HEK293 (cell line): ENCODE measurements at regions not wholly inside any gene's neighbourhood (a gene's known extent, or its start where the extent isn't known, plus 50 kb on each side); places are given as distances from the start of the nearest gene placed in this dataset.
"Not testable (repeated sequence)": the region's sequence is repeated elsewhere in the genome, so short reads cannot be mapped to it uniquely, and the experiment has no call there.

ENCODE experiments used
- CTCF ChIP-seq: fragments of 450-650 bp; formaldehyde crosslinking; IDR thresholded peaks from 2 replicates; pipeline ENCODE4 v1.5.1; 2016; ENCODE audit warnings: missing biosample characterization, missing genetic modification characterization
- REST ChIP-seq: fragments of 450-650 bp; formaldehyde crosslinking; IDR thresholded peaks from 2 replicates; pipeline ENCODE4 v1.5.1; 2016; ENCODE audit warnings: missing biosample characterization, missing genetic modification characterization
- TCF7L2 ChIP-seq: IDR thresholded peaks from 2 replicates; pipeline ENCODE4 v1.6.1; 2011; ENCODE audit warnings: low read depth, mild to moderate bottlenecking, inconsistent platforms, low read length, moderate library complexity, borderline replicate concordance
- YY1 ChIP-seq: fragments of 450-650 bp; formaldehyde crosslinking; IDR thresholded peaks from 2 replicates; pipeline ENCODE4 v1.5.1; 2018; ENCODE audit warnings: missing biosample characterization, missing genetic modification characterization
- ZNF558 ChIP-seq: fragments of 450-650 bp; formaldehyde crosslinking; IDR thresholded peaks from 2 replicates; pipeline ENCODE4 v1.5.1; 2016; ENCODE audit warnings: missing biosample characterization, missing genetic modification characterization
- ZNF610 ChIP-seq: fragments of 450-650 bp; formaldehyde crosslinking; IDR thresholded peaks from 2 replicates; pipeline ENCODE4 v1.5.1; 2016; ENCODE audit warnings: missing biosample characterization, missing genetic modification characterization, borderline replicate concordance
- ZNF785 ChIP-seq: fragments of 450-650 bp; formaldehyde crosslinking; IDR thresholded peaks from 2 replicates; pipeline ENCODE4 v1.5.1; 2016; ENCODE audit warnings: missing biosample characterization, missing genetic modification characterization

- TF ChIP-seq CTCF; REST (tag by site-specific recombination); ZNF610 (tag by site-specific recombination); ZNF785 (tag by site-specific recombination); YY1 (tag by site-specific recombination); TCF7L2; ZNF558: not testable (repeated sequence)
Measured at GRCh38 chr15:30484887-30485286, 67.0 kb upstream of the GOLGA8Q start.
